Glomerular visceral epithelial cell (primary cell): ENCODE measurements at regions not wholly inside any gene's neighbourhood (a gene's known extent, or its start where the extent isn't known, plus 50 kb on each side); places are given as distances from the start of the nearest gene placed in this dataset.

ENCODE experiments used
- DNase-seq: peaks from one replicate; pipeline ENCODE4 v3.0.0-alpha.2; 2016; ENCODE audit errors: extremely low spot score

DNA sequence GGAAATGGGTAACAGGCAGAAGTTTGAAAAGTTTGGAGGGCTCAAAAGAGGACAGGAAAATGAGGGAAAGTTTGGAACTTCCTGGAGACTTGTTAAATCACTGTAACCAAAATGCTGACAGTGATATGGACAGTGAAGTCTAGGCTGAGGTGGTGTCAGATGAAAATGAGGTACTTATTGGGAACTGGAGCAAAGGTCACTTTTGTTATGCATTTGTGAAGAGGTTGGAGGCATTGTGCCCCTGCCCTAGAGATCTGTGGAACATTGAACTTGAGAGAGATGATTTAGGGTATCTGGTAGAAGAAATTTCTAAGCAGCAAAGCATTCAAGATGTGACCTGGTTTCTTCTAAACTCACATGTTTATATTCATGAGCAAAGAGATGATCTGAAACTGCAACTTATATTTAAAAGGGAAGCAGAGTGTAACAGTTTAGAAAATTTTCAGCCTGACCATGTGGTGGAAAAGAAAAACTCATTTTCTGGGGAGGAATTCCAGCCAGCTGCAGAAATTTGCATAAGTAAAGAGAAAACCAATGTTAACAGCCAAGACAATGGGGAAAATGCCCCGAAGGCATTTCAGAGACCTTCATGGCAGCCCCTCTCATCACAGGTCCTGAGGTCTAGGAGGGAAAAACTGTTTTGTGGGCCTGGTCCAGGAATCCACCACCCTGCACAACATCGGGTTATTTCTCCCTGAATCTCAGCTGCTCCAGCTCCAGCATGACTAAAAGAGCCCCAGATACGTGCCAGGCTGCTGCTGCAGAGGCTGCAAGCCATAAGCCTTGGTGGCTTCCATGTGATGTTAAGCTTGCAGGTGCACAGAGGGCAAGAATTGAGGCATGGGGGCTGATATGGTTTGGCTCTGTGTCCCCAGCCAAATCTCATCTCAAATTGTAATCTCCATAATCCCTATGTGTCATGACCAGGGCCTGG lies 632.5 kb upstream of the GNPDA2 start:
- no peak for DNase-seq

GRCh38 chr4:45353161-45353560 lies 626.8 kb upstream of the GNPDA2 start:
- no peak for DNase-seq

DNA sequence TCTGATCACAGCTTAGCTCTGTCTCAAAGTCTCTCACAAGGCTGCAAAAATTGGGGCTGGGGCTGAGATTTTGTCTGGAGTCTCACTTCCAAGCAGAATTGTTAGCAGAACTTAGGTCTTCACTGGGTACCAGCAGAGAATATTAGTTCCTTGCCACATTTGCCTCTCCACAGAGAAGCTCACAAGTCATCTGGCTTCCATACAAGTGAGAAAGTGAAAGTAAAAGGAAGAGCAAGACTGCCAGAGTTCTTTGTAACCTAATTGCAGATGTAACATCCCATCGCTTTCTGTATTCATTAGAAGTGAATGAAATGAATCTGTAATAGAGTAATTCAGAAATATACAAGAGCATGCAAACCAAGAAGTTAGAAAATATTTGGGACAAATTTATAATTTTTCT lies 624.1 kb upstream of the GNPDA2 start:
- DNase-seq: peak; percentile 26

GRCh38 chr4:45349859-45350258 lies 623.5 kb upstream of the GNPDA2 start:
- no peak for DNase-seq

DNA sequence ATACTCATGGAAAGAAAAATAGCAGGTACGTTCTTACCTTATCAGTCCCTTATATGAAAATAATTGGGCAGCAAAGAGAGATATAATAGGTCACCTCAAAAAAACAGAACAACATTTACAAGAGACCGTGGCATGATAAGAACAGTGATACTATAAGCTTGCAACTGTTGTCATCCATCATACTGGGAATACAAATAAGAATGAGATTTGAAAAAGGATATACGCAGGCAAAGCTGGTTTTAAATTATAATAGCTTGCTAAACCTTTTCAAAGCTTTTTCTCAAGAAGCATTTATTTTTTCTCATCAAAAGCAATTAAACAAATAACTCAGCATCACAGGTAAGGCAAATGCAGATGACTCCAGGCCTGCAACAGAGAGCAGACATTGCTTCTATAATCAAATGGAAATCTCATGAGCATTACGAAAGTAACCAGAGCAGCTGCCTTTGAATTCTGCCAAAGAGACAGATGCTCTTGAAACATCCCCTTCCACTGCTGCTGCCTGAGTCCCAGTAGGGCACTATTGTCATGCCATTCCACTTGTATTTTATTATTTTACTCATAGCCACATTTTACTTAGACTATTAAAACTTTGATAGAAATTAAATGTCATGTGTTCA lies 620.6 kb upstream of the GNPDA2 start:
- no peak for DNase-seq

GRCh38 chr4:45345558-45345957 lies 619.2 kb upstream of the GNPDA2 start:
- no peak for DNase-seq

DNA sequence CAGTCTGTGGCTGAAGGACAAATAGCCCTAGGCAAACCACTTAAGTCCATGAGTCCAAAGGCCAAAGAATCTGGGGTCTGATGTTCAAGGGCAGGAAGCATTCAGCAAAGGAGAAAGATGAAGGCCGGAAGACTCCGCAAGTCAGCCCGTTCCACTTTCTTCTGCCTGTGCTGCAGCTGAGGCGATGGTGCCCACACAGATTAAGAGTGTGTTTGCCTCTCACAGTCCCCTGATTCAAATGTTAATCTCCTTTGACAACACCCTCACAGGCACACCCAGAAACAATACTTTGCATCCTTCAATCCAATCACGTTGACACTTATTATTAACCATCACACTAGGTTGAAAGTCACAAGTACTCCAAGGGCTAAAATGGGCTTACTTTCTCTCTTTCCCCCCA lies 605.4 kb upstream of the GNPDA2 start:
- DNase-seq: no peak

DNA sequence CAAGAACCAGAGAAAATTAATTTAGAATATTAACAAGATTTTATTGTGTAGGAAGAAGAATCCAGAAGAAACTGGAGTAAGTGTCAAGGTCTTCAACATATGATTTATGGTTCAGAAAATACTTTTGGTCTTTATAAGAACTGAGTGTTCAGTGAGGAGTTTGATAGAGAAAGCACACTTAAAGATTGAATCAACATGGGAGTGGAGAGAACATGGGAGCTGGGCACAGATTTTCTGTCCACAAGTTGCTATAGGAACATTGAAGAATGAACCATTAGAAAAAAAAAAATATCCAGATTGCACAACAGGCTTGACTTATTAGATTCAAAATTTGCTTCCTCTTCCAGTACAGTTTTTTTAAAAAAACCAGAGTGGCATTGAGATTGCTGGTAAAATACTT lies 601.2 kb upstream of the GNPDA2 start:
- no peak for DNase-seq

DNA sequence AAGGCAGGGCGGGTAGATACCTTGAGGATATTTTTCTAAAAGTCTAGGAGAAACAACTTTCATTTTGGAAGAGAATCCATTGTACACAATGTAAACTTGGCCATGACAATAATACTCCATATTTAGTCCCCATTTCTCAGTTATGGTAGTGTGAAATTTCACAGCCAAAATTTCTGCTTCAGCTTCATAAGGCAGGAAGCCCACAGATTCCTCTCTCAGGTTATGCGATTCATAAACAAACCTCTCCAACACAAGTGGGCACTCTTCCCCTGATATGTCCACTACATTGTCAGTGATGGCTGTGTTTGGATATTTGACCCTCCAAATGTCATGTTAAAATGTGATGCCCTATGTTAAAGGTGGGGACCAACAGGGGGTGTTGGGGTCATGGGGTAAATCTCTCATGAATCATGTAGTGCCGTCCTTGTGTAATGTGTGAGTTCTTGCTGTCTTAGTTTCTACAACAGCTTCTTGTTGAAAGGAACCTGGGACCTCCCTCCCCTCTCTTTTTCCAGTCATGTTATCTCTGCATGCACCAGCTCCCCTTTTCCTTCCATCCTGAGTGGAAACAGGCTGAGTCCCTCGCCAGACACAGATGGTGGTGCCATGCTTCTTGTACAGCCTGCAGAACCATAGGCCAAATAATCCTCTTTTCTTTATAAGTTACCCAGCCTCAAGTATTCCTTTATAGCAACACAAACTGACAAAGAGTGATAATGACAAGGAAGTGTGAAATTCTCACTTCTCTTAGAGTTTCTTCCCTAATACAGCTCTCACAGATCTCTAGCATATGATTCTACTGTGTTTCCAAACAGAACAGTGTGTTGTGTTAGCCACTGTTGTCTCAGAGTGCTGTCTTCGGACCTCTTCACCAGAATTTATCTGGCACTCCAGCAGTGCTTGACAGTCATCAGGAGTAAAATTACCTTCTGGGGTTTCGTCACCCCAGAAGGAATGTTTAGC lies 598.4 kb upstream of the GNPDA2 start:
- no peak for DNase-seq

GRCh38 chr4:45323453-45324058 lies 597.2 kb upstream of the GNPDA2 start:
- DNase-seq: no peak

- DNase-seq: no peak
These were observed 591.4 kb upstream of the GNPDA2 start for GRCh38 chr4:45317739-45318138.

DNA sequence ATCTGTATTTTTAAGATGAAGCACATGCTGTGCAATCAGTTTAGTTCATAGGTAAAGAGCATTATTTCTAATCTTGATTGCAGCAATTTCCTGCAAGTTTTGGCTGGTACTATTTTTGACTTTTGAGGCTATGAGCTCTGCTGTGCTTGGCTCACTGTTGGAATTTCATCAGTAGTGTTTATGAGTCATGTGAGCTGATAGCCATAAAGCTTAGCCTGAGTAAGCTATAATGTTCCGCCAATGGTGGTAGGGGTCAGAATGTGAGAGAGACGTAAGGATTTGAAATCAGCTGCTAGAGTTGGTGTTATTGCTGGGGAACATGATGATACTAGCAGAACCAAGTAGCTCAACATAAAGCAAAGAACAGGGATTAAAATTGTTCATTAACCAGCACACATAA lies 590.9 kb upstream of the GNPDA2 start:
- DNase-seq: no peak

GRCh38 chr4:45316257-45316656 lies 589.9 kb upstream of the GNPDA2 start:
- no peak for DNase-seq

DNA sequence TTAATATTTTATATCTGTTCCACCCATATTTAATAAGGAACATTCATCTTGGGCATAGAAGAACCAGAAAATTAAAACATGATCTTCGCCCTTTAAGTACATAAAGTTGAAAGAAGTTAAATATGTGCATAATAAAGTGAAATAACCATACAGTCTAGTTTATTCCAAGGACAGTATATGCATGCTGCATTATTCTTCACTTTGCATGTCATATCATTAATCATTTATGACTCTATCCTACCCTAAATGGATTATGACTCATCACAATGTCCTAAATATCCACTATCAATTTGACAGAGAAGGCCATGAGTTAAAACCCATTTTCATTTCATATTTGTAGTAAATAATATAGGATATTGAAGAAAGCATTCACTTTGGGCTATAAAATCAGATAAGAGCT lies 576.5 kb upstream of the GNPDA2 start:
- no peak for DNase-seq

GRCh38 chr4:45294464-45294863 lies 568.1 kb upstream of the GNPDA2 start:
- no peak for DNase-seq

DNA sequence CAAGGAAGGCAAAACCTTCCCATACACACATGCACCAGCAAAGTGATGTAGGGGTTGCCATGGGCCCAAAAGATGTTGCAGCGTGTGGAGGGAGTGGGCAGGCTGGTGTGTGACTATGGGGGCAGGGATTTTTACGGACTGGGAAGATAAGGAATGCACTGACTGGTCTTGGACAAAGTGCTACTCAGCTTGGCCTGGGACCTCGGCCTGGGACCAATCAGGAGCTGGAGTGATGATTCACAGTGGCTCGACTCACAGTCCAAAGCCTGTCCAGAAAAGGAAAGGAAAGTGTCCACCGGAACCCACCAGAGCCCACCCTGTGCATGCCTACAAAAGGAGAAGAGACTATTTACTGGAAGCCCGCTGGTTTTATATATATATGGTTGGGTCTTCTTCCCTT lies 567.0 kb upstream of the GNPDA2 start:
- DNase-seq: no peak

- no peak for DNase-seq
These were observed 566.5 kb upstream of the GNPDA2 start for GRCh38 chr4:45292844-45293243.

GRCh38 chr4:45284400-45285085 lies 558.2 kb upstream of the GNPDA2 start:
- no peak for DNase-seq

DNA sequence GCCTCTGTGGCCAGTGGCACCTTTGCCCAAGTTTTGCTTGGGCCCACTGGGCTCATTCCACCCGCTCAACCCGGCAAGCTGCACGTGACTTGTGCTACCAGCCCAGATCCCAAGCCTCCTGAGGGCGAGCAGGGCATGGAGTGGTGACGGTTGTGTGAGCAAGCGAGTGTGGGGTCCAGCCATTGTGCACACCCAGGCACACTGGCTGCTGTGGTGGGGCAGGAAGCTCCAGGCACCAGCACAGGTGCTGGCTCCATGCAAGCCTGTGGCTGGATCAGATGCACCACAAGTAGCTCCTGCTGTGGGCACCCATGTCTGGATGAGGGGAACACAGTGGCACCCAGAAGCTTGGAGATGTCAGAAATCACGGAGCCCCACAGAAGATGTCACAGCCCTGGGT lies 557.0 kb upstream of the GNPDA2 start:
- no peak for DNase-seq

- no peak for DNase-seq
These were observed 553.8 kb upstream of the GNPDA2 start for GRCh38 chr4:45280121-45280520.

- no peak for DNase-seq
These were observed 549.5 kb upstream of the GNPDA2 start for GRCh38 chr4:45275862-45276261.
